NCI-H1436 (cell line): ENCODE measurements at regions not wholly inside any gene's neighbourhood (a gene's known extent, or its start where the extent isn't known, plus 50 kb on each side); places are given as distances from the start of the nearest gene placed in this dataset.
"Not testable (repeated sequence)": the region's sequence is repeated elsewhere in the genome, so short reads cannot be mapped to it uniquely, and the experiment has no call there.

ENCODE experiments used
- DNase-seq: peaks from one replicate; lab custom pipeline; 2025; lab: John Stamatoyannopoulos, UW

- no peak for DNase-seq
Observed at GRCh38 chrX:69062493-69062892, 102.8 kb downstream of the PJA1 start.

DNA sequence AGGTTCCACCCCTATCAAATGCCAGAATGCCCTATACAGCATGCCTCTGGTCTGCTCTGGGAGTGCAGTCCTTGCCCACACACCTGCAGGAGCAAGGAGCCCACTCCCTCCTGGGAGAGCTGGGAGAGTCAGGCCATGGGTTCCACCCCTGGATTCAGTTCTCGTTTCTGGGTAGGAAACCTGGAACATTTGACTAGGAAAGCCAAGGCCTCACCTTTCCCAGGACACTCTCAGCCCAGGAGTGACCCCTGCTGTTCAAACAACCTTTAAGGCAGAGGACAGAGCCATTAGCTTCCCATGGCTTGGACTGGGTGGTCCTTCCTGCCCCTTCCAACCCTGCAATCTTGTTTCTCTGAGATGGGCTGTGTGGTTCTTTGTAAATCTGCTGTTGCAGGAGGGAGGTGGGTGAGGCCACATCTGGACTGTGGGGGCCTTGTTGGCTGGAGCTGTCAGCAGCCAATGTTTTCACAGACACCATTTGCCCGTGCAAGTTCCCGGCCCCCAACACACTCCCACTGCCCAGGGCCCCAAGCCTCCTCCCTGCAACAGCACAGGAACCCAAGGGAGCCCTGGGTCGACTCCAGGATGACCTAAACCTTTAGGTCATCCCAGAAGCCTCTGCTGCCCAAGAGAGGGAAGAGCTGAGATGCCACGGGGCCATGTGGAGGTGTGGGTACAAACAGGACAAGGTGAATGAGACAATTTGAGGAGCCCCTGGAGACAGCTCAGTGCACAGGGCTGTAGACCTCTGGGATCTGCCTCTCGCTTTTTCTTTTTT, 104.4 kb downstream of the PJA1 start:
- no peak for DNase-seq

GRCh38 chrX:69055193-69055592, 110.1 kb downstream of the PJA1 start:
- DNase-seq = no peak

DNA sequence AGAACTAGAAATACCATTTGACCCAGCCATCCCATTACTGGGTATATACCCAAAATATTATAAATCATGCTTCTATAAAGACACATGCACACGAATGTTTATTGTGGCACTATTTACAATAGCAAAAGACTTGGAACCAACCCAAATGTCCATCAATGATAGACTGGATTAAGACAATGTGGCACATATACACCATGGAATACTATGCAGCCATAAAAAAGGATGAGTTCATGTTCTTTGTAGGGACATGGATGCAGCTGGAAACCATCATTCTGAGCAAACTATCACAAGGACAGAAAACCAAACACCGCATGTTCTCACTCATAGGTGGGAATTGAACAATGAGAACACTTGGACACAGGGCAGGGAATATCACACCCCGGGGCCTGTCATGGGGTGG, 110.8 kb downstream of the PJA1 start:
- DNase-seq = not testable (repeated sequence)

GRCh38 chrX:69051901-69052300, 113.4 kb downstream of the PJA1 start:
- DNase-seq = no peak

DNA sequence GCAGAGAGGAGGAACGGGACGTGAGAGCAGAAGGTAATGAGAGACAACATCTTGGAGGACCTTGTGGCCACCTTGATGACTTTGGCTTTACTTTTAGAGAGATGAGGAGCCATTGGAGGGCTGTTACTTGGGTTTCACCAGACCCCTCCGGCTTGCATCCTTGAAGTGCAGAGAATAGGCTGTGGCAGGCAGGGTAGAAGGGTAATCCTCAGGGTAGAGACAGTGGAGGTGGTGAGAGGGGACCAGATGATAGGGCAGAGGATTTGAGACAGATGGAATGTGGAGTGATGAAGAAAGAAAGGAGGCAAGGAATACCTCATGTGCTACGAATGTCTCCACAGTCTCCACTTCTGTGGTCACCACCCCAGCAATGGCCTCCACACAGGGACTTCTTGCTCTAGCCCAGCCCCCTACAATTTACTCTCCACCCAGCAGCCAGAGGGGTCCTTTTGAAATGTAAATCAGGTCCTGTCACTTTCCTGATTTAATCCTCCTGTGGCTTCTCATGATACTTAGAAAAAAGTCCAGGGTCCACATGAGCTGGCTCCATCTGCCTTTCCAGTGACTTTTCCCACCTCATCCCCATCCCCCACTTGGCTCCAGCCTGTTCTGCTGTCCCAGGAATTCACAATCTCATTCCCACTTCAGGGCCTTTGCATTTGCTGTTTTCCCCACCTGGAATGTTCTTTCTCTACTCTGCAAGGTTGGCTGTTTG, 115.0 kb downstream of the PJA1 start:
- DNase-seq = no peak

- no peak for DNase-seq
Observed at GRCh38 chrX:69046996-69047490, 118.2 kb downstream of the PJA1 start.

DNA sequence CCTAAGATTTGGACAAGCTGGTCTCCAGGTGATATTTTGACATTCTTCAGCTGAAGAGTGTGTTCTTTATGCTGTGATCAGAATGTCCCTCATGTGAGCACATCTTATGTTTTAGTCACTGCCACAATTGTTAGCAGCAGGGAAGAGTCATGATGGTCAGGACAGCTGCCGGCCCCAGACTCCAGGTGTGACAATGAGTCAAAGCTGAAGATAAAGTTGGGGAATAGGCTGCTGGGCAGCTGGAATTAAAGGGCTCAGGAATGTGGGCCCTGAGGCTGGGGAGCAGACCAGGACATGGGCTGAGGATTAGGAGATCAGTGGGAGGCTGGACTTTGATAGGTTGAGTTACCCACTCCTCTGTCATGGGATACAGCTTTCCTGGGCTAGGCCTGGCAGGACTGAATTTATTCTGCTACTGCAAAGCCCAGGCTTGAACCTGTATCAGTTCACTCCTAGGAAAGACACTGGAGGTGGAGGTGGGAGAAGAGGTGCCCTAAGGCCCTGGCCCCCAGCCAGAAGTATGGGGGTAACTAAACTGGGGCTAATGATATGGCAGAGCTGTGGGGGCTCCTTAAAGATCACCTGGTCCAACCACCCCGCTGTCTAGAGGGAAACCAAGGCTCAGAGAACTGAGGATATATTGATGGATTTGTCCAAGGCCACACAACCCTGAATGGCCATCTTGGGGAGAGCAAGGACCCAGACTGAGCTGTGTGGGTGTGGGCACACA, 119.5 kb downstream of the PJA1 start:
- DNase-seq = no peak

DNA sequence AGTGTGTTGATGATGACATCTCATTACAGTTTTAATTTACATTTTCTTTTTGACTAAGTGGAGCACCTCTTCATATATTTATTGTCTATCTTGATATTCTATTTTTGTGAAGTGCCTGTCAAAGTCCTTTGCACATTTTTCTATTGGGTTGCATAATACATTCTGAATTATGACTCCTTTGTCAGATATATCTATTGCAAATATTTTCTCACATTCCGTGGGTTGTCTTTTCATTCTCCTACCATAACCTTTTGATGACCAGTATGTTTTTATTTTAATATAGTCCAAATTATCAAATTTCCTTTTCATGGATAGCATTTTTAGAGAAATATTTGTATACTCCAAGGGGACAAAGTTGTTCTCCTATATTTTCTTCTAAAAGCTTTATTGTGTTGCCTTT, 126.4 kb downstream of the PJA1 start:
- DNase-seq = no peak

- DNase-seq = no peak
Observed at GRCh38 chrX:69038188-69038587, 127.1 kb downstream of the PJA1 start.

DNA sequence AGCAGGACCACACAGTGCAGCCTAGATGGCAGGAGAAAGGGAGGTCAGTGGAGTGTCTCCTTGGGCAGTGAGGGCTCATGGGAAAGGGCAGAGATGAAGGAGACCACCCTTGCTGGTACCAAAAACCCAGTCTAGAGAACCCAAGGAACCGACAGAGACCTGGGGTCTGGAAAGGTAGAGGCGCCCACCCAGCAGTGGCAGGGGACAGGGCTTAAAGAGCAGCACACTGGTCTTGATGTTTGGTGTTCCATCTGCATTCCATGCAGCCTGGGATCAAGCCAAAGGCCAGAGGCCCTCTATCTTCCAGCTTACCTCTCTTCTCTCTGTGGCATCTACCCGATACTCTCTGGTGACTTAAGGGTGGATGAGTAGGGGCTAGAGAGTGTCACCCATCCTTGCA, 127.5 kb downstream of the PJA1 start:
- DNase-seq = no peak

DNA sequence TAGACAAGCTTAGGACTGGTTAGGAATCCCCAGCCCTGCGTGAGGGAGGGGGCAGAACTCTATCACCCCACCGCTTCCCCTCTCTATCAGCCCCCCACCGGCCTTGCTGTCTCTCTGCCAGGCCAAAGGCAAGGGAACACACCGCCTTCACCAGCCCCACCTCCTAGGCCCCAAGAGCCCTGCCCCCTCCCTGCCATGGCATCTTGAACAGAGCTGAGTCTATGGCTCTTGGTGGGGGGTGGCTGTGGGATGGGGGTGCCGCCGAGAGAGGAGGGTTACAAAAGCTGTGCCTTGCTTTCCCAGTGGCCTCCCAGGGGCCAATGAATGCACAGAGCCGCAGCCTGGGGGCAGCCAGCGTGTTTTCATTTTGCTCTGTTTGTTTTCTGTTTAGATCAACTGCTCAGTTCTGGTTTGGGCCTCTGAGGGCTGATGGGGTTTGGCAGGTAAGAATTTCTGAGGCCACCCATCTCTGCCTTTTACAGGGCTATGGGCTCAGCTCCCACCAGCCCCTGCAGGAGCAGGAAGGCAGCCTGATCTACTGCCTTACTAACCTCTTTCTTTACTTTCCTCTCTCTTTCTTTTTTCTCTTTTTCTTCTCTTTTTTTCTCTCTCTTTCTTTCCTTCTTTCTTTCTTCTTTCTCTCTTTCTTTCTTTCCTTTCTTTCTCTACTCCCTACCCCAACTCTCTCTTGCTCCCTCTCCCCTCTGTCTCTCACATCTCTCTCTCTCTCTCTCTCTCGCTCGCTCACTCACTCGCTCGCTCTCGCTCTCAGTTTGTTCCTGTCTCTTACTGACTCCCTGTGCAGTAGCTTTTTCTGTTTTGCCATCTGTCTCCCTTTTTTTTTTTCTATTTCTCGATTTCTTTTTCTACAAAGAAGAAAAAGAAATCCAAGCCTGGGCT, 128.3 kb downstream of the PJA1 start:
- no peak for DNase-seq

DNA sequence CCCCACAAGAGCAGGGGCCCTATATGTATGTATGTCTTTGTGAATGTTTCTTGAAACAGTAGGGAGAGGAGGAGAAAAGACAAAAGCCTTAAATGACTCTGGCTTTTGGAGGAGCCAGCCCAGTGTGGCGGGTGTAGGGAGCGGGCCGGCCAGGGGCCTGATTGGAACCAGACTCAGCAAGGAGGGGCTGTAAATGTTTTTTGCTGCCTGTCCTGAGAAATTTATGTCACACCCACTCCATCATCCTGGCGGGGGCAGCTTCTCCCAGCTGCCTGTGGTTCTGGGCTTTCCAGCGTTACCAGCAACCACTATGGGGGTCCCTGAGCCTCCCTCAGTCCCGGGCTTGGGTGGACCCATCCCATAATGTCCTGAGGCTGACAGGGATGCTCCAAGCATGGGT, 130.8 kb downstream of the PJA1 start:
- no peak for DNase-seq

DNA sequence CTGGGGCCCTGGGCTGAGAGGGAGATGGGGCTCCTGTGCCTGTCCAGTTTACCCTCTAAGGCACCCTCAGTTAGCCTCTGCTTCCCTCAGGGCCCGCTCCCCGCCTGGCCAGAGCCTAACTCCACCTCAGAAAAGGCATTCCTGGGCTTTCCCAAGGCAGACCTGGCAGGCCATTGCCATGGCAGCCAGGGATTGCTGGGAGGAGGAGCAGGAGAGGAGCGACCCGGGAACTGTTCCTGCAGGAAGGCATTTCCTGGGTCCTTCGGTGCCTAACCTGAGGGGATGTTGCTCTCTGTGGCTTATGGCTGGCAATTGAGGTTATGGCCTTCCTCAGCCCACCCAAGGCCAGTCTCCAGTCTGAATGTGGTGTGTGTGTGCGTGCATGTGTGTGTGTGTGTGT, 131.3 kb downstream of the PJA1 start:
- DNase-seq = no peak

GRCh38 chrX:69032601-69033000, 132.7 kb downstream of the PJA1 start:
- DNase-seq = no peak

- no peak for DNase-seq
Observed at GRCh38 chrX:69031971-69032391, 133.3 kb downstream of the PJA1 start.

- no peak for DNase-seq
Observed at GRCh38 chrX:69031181-69031580, 134.1 kb downstream of the PJA1 start.

GRCh38 chrX:69029771-69030170, 135.5 kb downstream of the PJA1 start:
- no peak for DNase-seq

- no peak for DNase-seq
Observed at GRCh38 chrX:69028761-69029120, 136.5 kb downstream of the PJA1 start.

DNA sequence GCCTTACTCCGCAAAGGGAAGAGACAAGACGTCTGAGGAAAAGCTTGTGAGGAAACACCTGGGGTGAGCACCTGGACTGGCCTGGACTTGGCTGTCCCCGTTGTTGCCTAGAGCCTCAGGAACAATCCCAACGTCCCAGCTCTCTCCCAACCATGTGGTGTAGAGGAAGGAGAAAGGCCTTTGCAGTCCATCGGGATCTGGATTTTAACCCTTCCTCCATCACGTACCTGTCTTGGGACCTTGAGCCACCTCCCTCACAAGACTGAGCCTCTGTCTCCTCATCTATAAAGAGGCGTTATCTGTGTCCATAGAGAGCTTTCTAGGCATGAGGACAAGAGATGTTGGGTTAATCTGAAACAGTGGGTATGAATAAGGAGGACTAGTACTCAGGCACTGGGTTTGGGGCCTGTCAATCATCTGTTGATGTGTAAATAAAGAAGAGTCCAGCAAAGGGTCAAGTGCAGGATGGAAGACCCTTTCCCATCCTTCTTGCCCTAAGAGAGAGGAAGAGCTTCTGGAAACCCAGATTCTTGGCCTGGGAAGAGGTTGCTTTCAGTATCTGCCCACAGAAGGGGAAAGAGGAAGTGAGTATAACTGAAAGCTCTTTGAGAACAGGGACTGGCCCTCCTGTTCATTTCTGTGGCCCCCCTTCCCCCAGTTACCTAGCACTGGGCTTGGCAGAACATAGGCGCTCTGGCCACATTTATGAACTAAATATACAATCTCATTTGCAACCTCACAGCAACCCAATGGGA, 137.1 kb downstream of the PJA1 start:
- no peak for DNase-seq
